Liver (tissue), 8 donors: ENCODE measurements at regions not wholly inside any gene's neighbourhood (a gene's known extent, or its start where the extent isn't known, plus 50 kb on each side); places are given as distances from the start of the nearest gene placed in this dataset.

Experiments
- DNase-seq: peaks from one replicate; pipeline ENCODE4 v3.0.0-alpha.2; 2017; ENCODE audit warnings: low spot score
- H3K27ac ChIP-seq, 2 donors: one replicate each; pipeline ENCODE4 v1.7.0; 2013; ENCODE audit warnings: inconsistent platforms in 2 of 2, low read length in 2 of 2, control low read depth in 1 of 2, low read depth in 1 of 2, mild to moderate bottlenecking in 1 of 2
- H3K27me3 ChIP-seq, 4 donors: one replicate each; pipeline versions ENCODE4 v1.6.1 to v1.7.0; 2013; ENCODE audit warnings: low read length in 3 of 4, inconsistent platforms in 1 of 4, mild to moderate bottlenecking in 1 of 4, moderate library complexity in 1 of 4; ENCODE audit not compliant: control insufficient read depth in 4 of 4, insufficient read depth in 4 of 4
- H3K36me3 ChIP-seq, 4 donors: one replicate each; pipeline versions ENCODE4 v1.6.1 to v1.7.0; 2013; ENCODE audit warnings: low read length in 3 of 4, mild to moderate bottlenecking in 3 of 4, low read depth in 1 of 4, moderate library complexity in 1 of 4; ENCODE audit not compliant: control insufficient read depth in 4 of 4, insufficient read depth in 3 of 4
- H3K4me1 ChIP-seq, 4 donors: one replicate each; pipeline versions ENCODE4 v1.6.1 to v1.7.0; 2013; ENCODE audit warnings: low read length in 3 of 4, mild to moderate bottlenecking in 3 of 4, moderate library complexity in 1 of 4; ENCODE audit not compliant: control insufficient read depth in 4 of 4, insufficient read depth in 4 of 4
- H3K4me3 ChIP-seq, 3 donors: one replicate each; pipeline versions ENCODE4 v1.6.1 to v1.7.0; 2013; ENCODE audit warnings: low read length in 3 of 3, control low read depth in 1 of 3, low read depth in 1 of 3, mild to moderate bottlenecking in 1 of 3
- H3K9ac ChIP-seq, 2 donors: one replicate each; pipeline ENCODE4 v1.7.0; 2013; ENCODE audit warnings: low read length in 2 of 2, mild to moderate bottlenecking in 2 of 2, moderate library complexity in 2 of 2, control low read depth in 1 of 2, low read depth in 1 of 2
- H3K9me3 ChIP-seq, 4 donors: one replicate each; pipeline versions ENCODE4 v1.6.1 to v1.7.0; 2013; ENCODE audit warnings: low read length in 3 of 4; ENCODE audit not compliant: control insufficient read depth in 4 of 4
- ATF3 ChIP-seq: IDR thresholded peaks from 2 replicates; pipeline ENCODE4 v1.6.1; 2016; ENCODE audit warnings: antibody characterized with exemption
- EGR1 ChIP-seq, 2 donors: IDR thresholded peaks; 2 replicates each; pipeline ENCODE4 v1.6.1; 2016 to 2018; ENCODE audit warnings: antibody characterized with exemption in 2 of 2, low read depth in 2 of 2
- FOXA1 ChIP-seq: IDR thresholded peaks from 2 replicates; pipeline ENCODE4 v1.6.1; 2016; ENCODE audit warnings: antibody characterized with exemption
- FOXA2 ChIP-seq: IDR thresholded peaks from 2 replicates; pipeline ENCODE4 v1.6.1; 2016; ENCODE audit warnings: antibody characterized with exemption
- HNF4A ChIP-seq, 2 donors: conservative IDR thresholded peaks; 2 replicates each; pipeline ENCODE4 v1.6.1; 2016; ENCODE audit warnings: antibody characterized with exemption in 2 of 2, mild to moderate bottlenecking in 2 of 2
- HNF4G ChIP-seq: IDR thresholded peaks from 2 replicates; pipeline ENCODE4 v1.6.1; 2016; ENCODE audit warnings: antibody characterized with exemption
- JUND ChIP-seq, 2 donors: IDR thresholded peaks; 2 replicates each; pipeline ENCODE4 v1.6.1; 2016; ENCODE audit warnings: antibody characterized with exemption in 2 of 2
- NR2F2 ChIP-seq: IDR thresholded peaks from 2 replicates; pipeline ENCODE4 v1.6.1; 2016; ENCODE audit warnings: antibody characterized with exemption
- RAD21 ChIP-seq, 2 donors: IDR thresholded peaks; 2 replicates each; pipeline ENCODE4 v1.6.1; 2016; ENCODE audit warnings: antibody characterized with exemption in 2 of 2, mild to moderate bottlenecking in 2 of 2
- REST ChIP-seq: IDR thresholded peaks from 2 replicates; pipeline ENCODE4 v1.6.1; 2016; ENCODE audit warnings: antibody characterized with exemption, mild to moderate bottlenecking
- RXRA ChIP-seq, 2 donors: IDR thresholded peaks; 2 replicates each; pipeline ENCODE4 v1.6.1; 2017 to 2018; ENCODE audit warnings: antibody characterized with exemption in 2 of 2, mild to moderate bottlenecking in 1 of 2
- SP1 ChIP-seq: IDR thresholded peaks from 2 replicates; pipeline ENCODE4 v1.6.1; 2018; ENCODE audit warnings: antibody characterized with exemption, mild to moderate bottlenecking
- TAF1 ChIP-seq: conservative IDR thresholded peaks from 2 replicates; pipeline ENCODE4 v1.6.1; 2016; ENCODE audit warnings: antibody characterized with exemption, mild to moderate bottlenecking
- YY1 ChIP-seq: IDR thresholded peaks from 2 replicates; pipeline ENCODE4 v1.6.1; 2016; ENCODE audit warnings: antibody characterized with exemption, mild to moderate bottlenecking
- WGBS: extraction: QIAGEN DNeasy Blood & Tissue Kit; methylation state at CpG from one replicate; pipeline ENCODE4 v1.1.7; 2013; 5-methylcytosine and 5-hydroxymethylcytosine counted together
- TF ChIP-seq, protein P1 (sequence below): fragments of 150-350 bp; IDR thresholded peaks from 2 replicates; pipeline ENCODE4 v1.5.1; 2017; ENCODE audit warnings: improper control_type of control experiment, low read depth, low read length; ENCODE audit not compliant: missing input control
- TF ChIP-seq, protein P2 (sequence below): IDR thresholded peaks from 2 replicates; pipeline ENCODE4 v1.6.1; 2016; ENCODE audit warnings: antibody characterized with exemption
- TF ChIP-seq, protein P3 (sequence below): IDR thresholded peaks from 2 replicates; pipeline ENCODE4 v1.6.1; 2016; ENCODE audit warnings: antibody characterized with exemption
- donor health status: healthy.
- donor health status: healthy.
- donor health status: healthy.
- donor health status: healthy.
- donor health status: healthy.

DNA sequence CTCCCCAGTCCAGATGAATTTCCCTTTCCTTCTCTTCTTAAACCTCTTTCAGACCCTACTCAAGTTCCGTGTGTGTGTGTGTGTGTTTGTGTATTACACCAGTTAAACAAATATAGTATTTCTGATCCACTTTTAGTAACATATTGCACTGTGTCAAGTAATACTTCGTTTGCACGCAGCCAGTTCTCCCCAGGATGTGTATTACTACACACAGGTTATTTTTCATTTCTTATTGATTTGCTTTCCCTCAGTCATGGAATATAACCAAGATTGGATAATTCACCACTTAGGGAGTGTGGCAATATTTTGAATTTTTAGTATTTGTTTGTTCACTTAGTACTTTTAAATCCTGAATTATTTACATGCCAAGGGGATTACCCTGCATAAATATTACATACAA lies 667.0 kb downstream of the NR2F2 start (continued):
- TF ChIP-seq YY1: no peak

GRCh38 chr15:97009031-97009431 lies 678.5 kb downstream of the NR2F2 start:
- H3K27ac ChIP-seq: no peak overlapping the region
- WGBS: 63% methylated on average over 6 of the region's 6 CpGs

More at GRCh38 chr15:97009031-97009431, 678.5 kb downstream of the NR2F2 start:
- H3K27me3 ChIP-seq: no peaks in the 10 kb centered on the region
- TF ChIP-seq SP1 (no peak), FOXA2 (no peak), REST (no peak), RXRA (IDR thresholded peaks at IDR 0.05) (no peak), TAF1 (no peak), RAD21 (IDR thresholded peaks at IDR 0.05) (no peak), ATF3 (no peak), NR2F2 (no peak), YY1 (no peak), EGR1 (IDR thresholded peaks at IDR 0.05; ENCODE audit: low read depth in 2 of 2) (no peak), HNF4G (no peak), HNF4A (conservative IDR thresholded peaks at IDR 0.05) (no peak), JUND (IDR thresholded peaks at IDR 0.05) (no peak), FOXA1 (no peak)
- TF ChIP-seq, protein P1, sequence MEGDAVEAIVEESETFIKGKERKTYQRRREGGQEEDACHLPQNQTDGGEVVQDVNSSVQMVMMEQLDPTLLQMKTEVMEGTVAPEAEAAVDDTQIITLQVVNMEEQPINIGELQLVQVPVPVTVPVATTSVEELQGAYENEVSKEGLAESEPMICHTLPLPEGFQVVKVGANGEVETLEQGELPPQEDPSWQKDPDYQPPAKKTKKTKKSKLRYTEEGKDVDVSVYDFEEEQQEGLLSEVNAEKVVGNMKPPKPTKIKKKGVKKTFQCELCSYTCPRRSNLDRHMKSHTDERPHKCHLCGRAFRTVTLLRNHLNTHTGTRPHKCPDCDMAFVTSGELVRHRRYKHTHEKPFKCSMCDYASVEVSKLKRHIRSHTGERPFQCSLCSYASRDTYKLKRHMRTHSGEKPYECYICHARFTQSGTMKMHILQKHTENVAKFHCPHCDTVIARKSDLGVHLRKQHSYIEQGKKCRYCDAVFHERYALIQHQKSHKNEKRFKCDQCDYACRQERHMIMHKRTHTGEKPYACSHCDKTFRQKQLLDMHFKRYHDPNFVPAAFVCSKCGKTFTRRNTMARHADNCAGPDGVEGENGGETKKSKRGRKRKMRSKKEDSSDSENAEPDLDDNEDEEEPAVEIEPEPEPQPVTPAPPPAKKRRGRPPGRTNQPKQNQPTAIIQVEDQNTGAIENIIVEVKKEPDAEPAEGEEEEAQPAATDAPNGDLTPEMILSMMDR: no peak
- TF ChIP-seq, protein P2, sequence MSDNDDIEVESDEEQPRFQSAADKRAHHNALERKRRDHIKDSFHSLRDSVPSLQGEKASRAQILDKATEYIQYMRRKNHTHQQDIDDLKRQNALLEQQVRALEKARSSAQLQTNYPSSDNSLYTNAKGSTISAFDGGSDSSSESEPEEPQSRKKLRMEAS: no peak
- TF ChIP-seq, protein P3, sequence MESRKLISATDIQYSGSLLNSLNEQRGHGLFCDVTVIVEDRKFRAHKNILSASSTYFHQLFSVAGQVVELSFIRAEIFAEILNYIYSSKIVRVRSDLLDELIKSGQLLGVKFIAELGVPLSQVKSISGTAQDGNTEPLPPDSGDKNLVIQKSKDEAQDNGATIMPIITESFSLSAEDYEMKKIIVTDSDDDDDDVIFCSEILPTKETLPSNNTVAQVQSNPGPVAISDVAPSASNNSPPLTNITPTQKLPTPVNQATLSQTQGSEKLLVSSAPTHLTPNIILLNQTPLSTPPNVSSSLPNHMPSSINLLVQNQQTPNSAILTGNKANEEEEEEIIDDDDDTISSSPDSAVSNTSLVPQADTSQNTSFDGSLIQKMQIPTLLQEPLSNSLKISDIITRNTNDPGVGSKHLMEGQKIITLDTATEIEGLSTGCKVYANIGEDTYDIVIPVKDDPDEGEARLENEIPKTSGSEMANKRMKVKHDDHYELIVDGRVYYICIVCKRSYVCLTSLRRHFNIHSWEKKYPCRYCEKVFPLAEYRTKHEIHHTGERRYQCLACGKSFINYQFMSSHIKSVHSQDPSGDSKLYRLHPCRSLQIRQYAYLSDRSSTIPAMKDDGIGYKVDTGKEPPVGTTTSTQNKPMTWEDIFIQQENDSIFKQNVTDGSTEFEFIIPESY: no peak
- no peak overlapping the region for H3K9ac ChIP-seq
- no peaks in the 10 kb centered on the region for H3K4me1 ChIP-seq
- no peak overlapping the region for H3K4me3 ChIP-seq
- H3K9me3 ChIP-seq: peaks cover 0 to 3% (median 0%) of the 10 kb centered on the region in 4 donors
- DNase-seq: no peak
- no peaks in the 10 kb centered on the region for H3K36me3 ChIP-seq
